T-cell (primary cell): ENCODE measurements at regions not wholly inside any gene's neighbourhood (a gene's known extent, or its start where the extent isn't known, plus 50 kb on each side); places are given as distances from the start of the nearest gene placed in this dataset.

ENCODE experiments used
- ATAC-seq, 4 experiments: fragments of 200-7000 bp in 3 of 4; fragments of 150-1000 bp in 1 of 4; cut with Tn5 transposase; replicated peaks in 1 of 4; 1 replicate in 3 of 4; 2 replicates in 1 of 4; pipeline ENCODE4 v1.10.0; 2021; ENCODE audit warnings: moderate library complexity in 3 of 4, mild to moderate bottlenecking in 2 of 4, moderate number of reproducible peaks in 1 of 4
- CTCF ChIA-PET, 2 donors: fragments of 300-600 bp; sonication (Branson Sonifier 250); formaldehyde crosslinking; loops; one replicate each; lab custom pipeline; 2022; ENCODE audit warnings: antibody characterized with exemption in 2 of 2; lab: Charles Lee
- POLR2A ChIA-PET, 2 donors: fragments of 300-600 bp; sonication (Branson Sonifier 250); formaldehyde crosslinking; loops; one replicate each; lab custom pipeline; 2022; ENCODE audit warnings: antibody characterized with exemption in 2 of 2; lab: Charles Lee
- DNase-seq, 35 experiments: peaks; one replicate each; pipeline versions ENCODE4 v3.0.0 to v3.0.0-alpha.2; 2013 to 2023
- H3K27ac ChIP-seq: one replicate; pipeline ENCODE4 v1.5.1; 2013; ENCODE audit warnings: low read length
- H3K27me3 ChIP-seq, 2 experiments: replicated peaks in 1 of 2; 1 replicate in 1 of 2; 2 replicates in 1 of 2; pipeline versions ENCODE4 v1.6.1 to v1.7.0; 2013; ENCODE audit warnings: low read length in 1 of 2, mixed read lengths in 1 of 2; ENCODE audit not compliant: control insufficient read depth in 2 of 2, insufficient read depth in 2 of 2; ENCODE audit errors: extremely low read depth in 1 of 2
- H3K36me3 ChIP-seq, 2 donors: 1 replicate in 1 of 2; 2 replicates in 1 of 2; pipeline versions ENCODE4 v1.6.1 to v1.7.0; 2013; ENCODE audit warnings: low read length in 1 of 2; ENCODE audit not compliant: control insufficient read depth in 2 of 2, insufficient read depth in 1 of 2; ENCODE audit errors: extremely low read depth in 1 of 2
- H3K4me1 ChIP-seq, 2 experiments: 1 replicate in 1 of 2; 2 replicates in 1 of 2; pipeline versions ENCODE4 v1.6.1 to v1.7.0; 2013; ENCODE audit warnings: low read length in 2 of 2, mixed read lengths in 1 of 2; ENCODE audit not compliant: insufficient read depth in 2 of 2, control insufficient read depth in 1 of 2; ENCODE audit errors: extremely low read depth in 1 of 2
- H3K4me3 ChIP-seq, 2 donors: 1 replicate in 1 of 2; 2 replicates in 1 of 2; pipeline versions ENCODE4 v1.5.1 to v1.7.0; 2013; ENCODE audit warnings: mild to moderate bottlenecking in 2 of 2, low read length in 1 of 2, moderate library complexity in 1 of 2; ENCODE audit not compliant: control insufficient read depth in 1 of 2; ENCODE audit errors: extremely low read depth in 1 of 2
- H3K9me3 ChIP-seq: 2 replicates; pipeline ENCODE4 v1.7.0; 2013
- H3K27ac Mint-ChIP-seq, 2 donors: one replicate each; pipeline ENCODE4 v1.8.0; 2020 to 2021; ENCODE audit warnings: mild to moderate bottlenecking in 2 of 2, mixed read lengths in 2 of 2
- H3K27me3 Mint-ChIP-seq, 2 donors: one replicate each; pipeline ENCODE4 v1.8.0; 2021 to 2022; ENCODE audit warnings: mixed read lengths in 2 of 2
- H3K36me3 Mint-ChIP-seq: one replicate; pipeline ENCODE4 v1.8.0; 2021; ENCODE audit warnings: mixed read lengths
- H3K4me1 Mint-ChIP-seq, 3 donors: one replicate each; pipeline ENCODE4 v1.8.0; 2020 to 2022; ENCODE audit warnings: mixed read lengths in 3 of 3, mild to moderate bottlenecking in 1 of 3
- H3K4me3 Mint-ChIP-seq, 3 donors: one replicate each; pipeline ENCODE4 v1.8.0; 2020 to 2022; ENCODE audit warnings: mild to moderate bottlenecking in 3 of 3, mixed read lengths in 3 of 3, moderate library complexity in 3 of 3
- H3K9me3 Mint-ChIP-seq, 3 donors: one replicate each; pipeline ENCODE4 v1.8.0; 2020 to 2022; ENCODE audit warnings: mixed read lengths in 3 of 3
- WGBS: methylation state at CpG from one replicate; pipeline ENCODE4 v1.1.5; 2013; ENCODE audit warnings: missing lambda C conversion rate; ENCODE audit not compliant: insufficient coverage; 5-methylcytosine and 5-hydroxymethylcytosine counted together

- Histone ChIP-seq H3K9me3 (no peaks in the 10 kb centered on the region), H3K27me3 (no peaks in the 10 kb centered on the region), H3K27ac (no peak overlapping the region), H3K36me3 (no peaks in the 10 kb centered on the region), H3K4me3 (no peak overlapping the region), H3K4me1 (no peaks in the 10 kb centered on the region)
- WGBS: 83% methylated on average over 5 of the region's 7 CpGs
- ChIA-PET POLR2A (no interaction called here), CTCF (no interaction called here)
- Mint-ChIP-seq H3K4me3 (no peak overlapping the region), H3K36me3 (no peaks in the 10 kb centered on the region), H3K9me3 (no peaks in the 10 kb centered on the region), H3K4me1 (peaks cover 0 to 6% (median 0%) of the 10 kb centered on the region in 3 donors), H3K27me3 (peaks cover 3 to 36% of the 10 kb centered on the region in 2 donors), H3K27ac (no peak overlapping the region)
- ATAC-seq (no peak), DNase-seq (no peak)
Observed at GRCh38 chr1:232292818-232293217, 337.1 kb downstream of the SIPA1L2 start.

DNA sequence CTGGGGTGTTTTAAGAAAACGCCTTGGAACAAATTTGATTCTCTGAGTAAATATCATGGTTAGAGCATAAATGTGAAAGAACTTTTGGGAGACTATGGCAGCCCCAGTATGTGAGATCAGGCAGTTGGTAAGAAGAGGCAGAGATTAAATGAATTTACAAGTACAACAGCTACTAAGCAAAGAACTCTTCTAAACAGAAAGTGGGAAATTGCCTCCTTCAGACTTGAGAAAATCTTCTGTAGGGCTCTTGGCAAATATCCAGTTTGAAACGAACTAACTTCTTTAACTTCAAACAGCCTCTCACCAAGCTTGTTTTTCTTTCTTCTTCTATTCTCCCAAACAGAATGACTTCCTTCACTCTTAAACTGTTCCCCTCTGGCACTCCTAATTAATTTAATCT, 337.7 kb downstream of the SIPA1L2 start:
- no peak for ATAC-seq
- H3K9me3 ChIP-seq: no peaks in the 10 kb centered on the region
- POLR2A ChIA-PET: no interaction called here
- no peak overlapping the region for H3K4me3 ChIP-seq
- Mint-ChIP-seq H3K27me3 (peaks cover under 1 to 35% of the 10 kb centered on the region in 2 donors), H3K4me1 (peaks cover 0 to 6% (median 0%) of the 10 kb centered on the region in 3 donors), H3K4me3 (no peak overlapping the region), H3K27ac (no peak overlapping the region), H3K9me3 (no peaks in the 10 kb centered on the region), H3K36me3 (no peaks in the 10 kb centered on the region)
- no peaks in the 10 kb centered on the region for H3K4me1 ChIP-seq
- CTCF ChIA-PET: interaction anchor here in 1 of 2 donors (0.6 kb wide), 1 partner anchor 211 kb away, joined by 3 read pairs; no protein-coding TSS in a partner anchor
- DNase-seq: no peak
- 0% methylated on average over 1 of the region's 2 CpGs for WGBS
- no peaks in the 10 kb centered on the region for H3K36me3 ChIP-seq
- no peaks in the 10 kb centered on the region for H3K27me3 ChIP-seq
- no peak overlapping the region for H3K27ac ChIP-seq

GRCh38 chr1:232291681-232292080, 338.3 kb downstream of the SIPA1L2 start:
- ATAC-seq: no peak
- Histone ChIP-seq H3K4me3 (no peak overlapping the region), H3K9me3 (no peaks in the 10 kb centered on the region), H3K27ac (no peak overlapping the region), H3K4me1 (no peaks in the 10 kb centered on the region), H3K36me3 (no peaks in the 10 kb centered on the region), H3K27me3 (no peaks in the 10 kb centered on the region)
- CTCF ChIA-PET: interaction anchor here (0.6 kb wide), 2 partner anchors 212 to 304 kb away, joined by 3 read pairs; no protein-coding TSS in a partner anchor
- H3K9me3 Mint-ChIP-seq: no peaks in the 10 kb centered on the region
- peaks cover 0 to 6% (median 0%) of the 10 kb centered on the region in 3 donors for H3K4me1 Mint-ChIP-seq
- no peaks in the 10 kb centered on the region for H3K36me3 Mint-ChIP-seq
- WGBS: no CpG with 5 or more reads among the region's 1 CpG
- no peak overlapping the region for H3K27ac Mint-ChIP-seq
- no peak overlapping the region for H3K4me3 Mint-ChIP-seq
- peaks cover 0 to 32% of the 10 kb centered on the region in 2 donors for H3K27me3 Mint-ChIP-seq
- no peak for DNase-seq
- POLR2A ChIA-PET: no interaction called here

DNA sequence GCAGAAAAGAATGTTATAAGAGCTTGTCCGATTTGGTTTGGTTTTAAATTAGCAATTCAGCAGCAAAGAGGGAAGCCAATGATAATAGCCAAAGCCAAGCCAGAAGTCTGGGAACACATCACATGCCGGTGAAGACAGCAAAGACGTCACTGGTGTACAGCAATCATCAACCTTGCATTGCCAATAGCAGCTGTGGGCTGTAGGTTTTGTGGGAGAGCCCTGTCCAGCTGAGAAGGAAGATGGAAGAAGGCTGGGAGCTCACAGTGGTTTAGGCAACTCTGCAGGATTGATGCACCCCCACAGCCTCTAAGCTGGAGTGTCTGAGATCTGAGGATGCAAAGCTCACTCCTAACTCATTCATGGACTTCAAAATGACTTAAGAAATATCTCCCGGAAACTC, 338.7 kb downstream of the SIPA1L2 start:
- Mint-ChIP-seq H3K4me3 (no peak overlapping the region), H3K27ac (no peak overlapping the region), H3K27me3 (peaks cover 0 to 27% of the 10 kb centered on the region in 2 donors), H3K9me3 (no peaks in the 10 kb centered on the region), H3K36me3 (no peaks in the 10 kb centered on the region), H3K4me1 (peaks cover 0 to 6% (median 0%) of the 10 kb centered on the region in 3 donors)
- Histone ChIP-seq H3K4me1 (no peaks in the 10 kb centered on the region), H3K36me3 (no peaks in the 10 kb centered on the region), H3K4me3 (no peak overlapping the region), H3K9me3 (no peaks in the 10 kb centered on the region), H3K27me3 (no peaks in the 10 kb centered on the region), H3K27ac (no peak overlapping the region)
- ATAC-seq (no peak), DNase-seq (no peak)
- CTCF ChIA-PET: interaction anchor here in 1 of 2 donors (0.6 kb wide), 1 partner anchor 304 kb away, joined by 3 read pairs; no protein-coding TSS in a partner anchor
- WGBS: 67% methylated on average over 2 of the region's 4 CpGs
- POLR2A ChIA-PET: no interaction called here

DNA sequence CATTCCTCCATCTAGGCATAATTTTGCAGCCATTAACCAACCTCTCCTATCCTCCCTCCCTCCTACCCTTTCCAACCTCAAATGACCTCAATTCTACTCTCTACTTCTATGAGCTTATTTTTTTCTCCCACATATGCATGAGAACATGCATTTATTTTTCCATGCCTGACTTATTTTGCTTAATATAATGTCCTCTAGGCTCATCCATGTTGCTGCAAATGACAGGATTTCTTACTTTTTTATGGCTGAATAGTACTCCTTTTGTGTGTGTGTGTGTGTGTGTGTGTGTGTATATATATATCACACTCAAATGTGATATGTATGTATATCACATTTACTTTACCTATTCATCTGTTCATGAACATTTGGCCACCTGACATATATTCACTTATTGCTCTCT, 339.4 kb downstream of the SIPA1L2 start:
- POLR2A ChIA-PET: no interaction called here
- ATAC-seq: no peak
- H3K9me3 Mint-ChIP-seq: no peaks in the 10 kb centered on the region
- no peak overlapping the region for H3K4me3 Mint-ChIP-seq
- CTCF ChIA-PET: interaction anchor here in 1 of 2 donors (0.6 kb wide), 1 partner anchor 9 kb away, joined by 4 read pairs; no protein-coding TSS in a partner anchor
- Histone ChIP-seq H3K27ac (no peak overlapping the region), H3K4me1 (no peaks in the 10 kb centered on the region), H3K4me3 (no peak overlapping the region), H3K27me3 (no peaks in the 10 kb centered on the region), H3K36me3 (no peaks in the 10 kb centered on the region), H3K9me3 (no peaks in the 10 kb centered on the region)
- H3K27ac Mint-ChIP-seq: no peak overlapping the region
- H3K27me3 Mint-ChIP-seq: peaks cover 0 to 27% of the 10 kb centered on the region in 2 donors
- no peak for DNase-seq
- H3K36me3 Mint-ChIP-seq: no peaks in the 10 kb centered on the region
- H3K4me1 Mint-ChIP-seq: peaks cover 0 to 6% (median 0%) of the 10 kb centered on the region in 3 donors

DNA sequence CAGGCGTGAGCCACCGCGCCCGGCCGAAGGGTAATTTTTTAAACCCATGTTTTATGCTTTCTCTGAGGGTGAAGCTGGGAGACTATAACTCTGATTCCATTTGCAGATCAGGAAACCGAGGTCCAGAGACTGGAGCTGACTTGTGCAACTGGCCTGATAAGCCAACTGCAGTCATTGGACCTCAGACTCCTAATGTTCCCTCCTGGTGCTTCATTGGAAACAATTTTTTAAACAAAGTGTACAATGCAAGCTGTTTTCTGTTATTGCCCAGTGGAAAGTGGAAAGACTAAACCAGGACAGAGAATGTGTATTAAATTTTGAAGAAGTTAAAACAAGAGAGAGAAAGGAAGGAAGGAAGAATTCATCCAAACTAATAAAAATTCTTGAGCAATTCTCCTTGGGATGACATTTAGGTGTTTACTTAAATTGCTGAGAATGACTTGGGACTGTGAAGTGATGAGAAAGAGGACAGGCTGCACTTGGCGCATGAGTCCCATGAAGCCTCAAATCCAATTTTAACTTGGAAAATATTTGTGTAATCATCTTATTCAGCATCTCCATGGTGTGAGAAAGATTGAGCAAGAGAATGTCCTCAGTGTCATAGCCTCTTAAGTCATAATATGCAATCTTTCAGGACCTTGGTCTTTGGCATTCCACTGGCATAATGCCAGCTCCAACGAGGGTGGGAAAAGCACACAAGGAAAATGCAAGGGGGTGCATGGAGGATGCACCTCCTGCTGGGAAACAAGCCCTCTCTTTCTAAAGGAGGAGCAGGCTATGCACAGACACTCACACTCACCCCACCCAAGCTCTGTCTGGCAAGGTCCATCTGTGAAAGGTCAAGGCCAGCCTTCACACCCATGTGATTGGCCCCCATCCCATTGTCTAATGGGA, 342.0 kb downstream of the SIPA1L2 start:
- peaks cover 0 to 33% of the 10 kb centered on the region in 2 donors for H3K27me3 Mint-ChIP-seq
- ChIA-PET POLR2A (no interaction called here), CTCF (no interaction called here)
- peaks cover 0 to 6% (median 0%) of the 10 kb centered on the region in 3 donors for H3K4me1 Mint-ChIP-seq
- no peaks in the 10 kb centered on the region for H3K9me3 ChIP-seq
- H3K9me3 Mint-ChIP-seq: no peaks in the 10 kb centered on the region
- no peak overlapping the region for H3K27ac ChIP-seq
- ATAC-seq (no peak), DNase-seq (no peak)
- no peaks in the 10 kb centered on the region for H3K36me3 Mint-ChIP-seq
- no peaks in the 10 kb centered on the region for H3K4me1 ChIP-seq
- no peak overlapping the region for H3K4me3 ChIP-seq
- no peak overlapping the region for H3K4me3 Mint-ChIP-seq
- WGBS: no CpG with 5 or more reads among the region's 8 CpGs
- H3K27ac Mint-ChIP-seq: no peak overlapping the region
- H3K27me3 ChIP-seq: peaks cover 0 to 5% of the 10 kb centered on the region in 2 experiments
- no peaks in the 10 kb centered on the region for H3K36me3 ChIP-seq
